NCI-H1417 treated with DMSO at 0.1 percent for 48 hours (cell line): ENCODE measurements at regions not wholly inside any gene's neighbourhood (a gene's known extent, or its start where the extent isn't known, plus 50 kb on each side); places are given as distances from the start of the nearest gene placed in this dataset.

Experiments
- DNase-seq: peaks from one replicate; lab custom pipeline; 2025; lab: John Stamatoyannopoulos, UW

DNA sequence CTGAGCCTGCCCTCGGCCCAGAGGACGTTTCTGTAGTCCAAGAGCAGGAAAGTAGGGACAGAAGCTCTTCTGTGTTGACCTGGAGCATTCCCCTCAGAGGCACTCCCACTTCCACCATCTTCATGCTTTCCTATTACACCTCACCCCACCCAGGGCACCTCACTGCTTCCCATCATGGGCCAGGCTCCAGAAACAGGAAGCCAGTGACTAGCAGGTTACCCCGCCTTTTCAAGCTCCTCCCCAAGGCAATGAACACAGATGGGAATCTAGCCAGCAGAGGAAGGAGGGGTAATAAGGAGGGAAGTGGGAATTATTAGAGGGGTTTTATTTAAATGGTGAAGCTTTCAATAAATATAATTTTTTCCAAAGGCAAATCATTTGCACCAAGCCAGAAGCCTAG lies 308.8 kb upstream of the MGAT5 start:
- no peak for DNase-seq

DNA sequence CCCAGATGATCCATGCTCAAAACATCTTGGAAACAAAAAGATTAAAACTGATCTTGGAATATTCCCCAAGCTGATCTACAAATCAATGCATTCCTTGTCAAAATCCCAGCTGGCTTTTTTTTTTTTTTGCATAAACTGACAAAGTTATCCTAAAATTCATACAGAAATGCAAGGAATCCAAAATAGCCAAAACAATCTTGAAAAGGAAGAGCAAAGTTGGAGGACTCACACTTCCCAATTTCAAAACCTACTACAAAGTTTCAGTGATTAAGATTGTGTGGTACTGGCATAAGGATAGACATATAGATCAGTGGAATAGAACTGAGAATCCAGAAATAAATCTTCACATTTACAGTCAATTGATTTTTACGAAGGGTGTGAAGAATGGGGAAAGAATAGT lies 306.8 kb upstream of the MGAT5 start:
- no peak for DNase-seq

DNA sequence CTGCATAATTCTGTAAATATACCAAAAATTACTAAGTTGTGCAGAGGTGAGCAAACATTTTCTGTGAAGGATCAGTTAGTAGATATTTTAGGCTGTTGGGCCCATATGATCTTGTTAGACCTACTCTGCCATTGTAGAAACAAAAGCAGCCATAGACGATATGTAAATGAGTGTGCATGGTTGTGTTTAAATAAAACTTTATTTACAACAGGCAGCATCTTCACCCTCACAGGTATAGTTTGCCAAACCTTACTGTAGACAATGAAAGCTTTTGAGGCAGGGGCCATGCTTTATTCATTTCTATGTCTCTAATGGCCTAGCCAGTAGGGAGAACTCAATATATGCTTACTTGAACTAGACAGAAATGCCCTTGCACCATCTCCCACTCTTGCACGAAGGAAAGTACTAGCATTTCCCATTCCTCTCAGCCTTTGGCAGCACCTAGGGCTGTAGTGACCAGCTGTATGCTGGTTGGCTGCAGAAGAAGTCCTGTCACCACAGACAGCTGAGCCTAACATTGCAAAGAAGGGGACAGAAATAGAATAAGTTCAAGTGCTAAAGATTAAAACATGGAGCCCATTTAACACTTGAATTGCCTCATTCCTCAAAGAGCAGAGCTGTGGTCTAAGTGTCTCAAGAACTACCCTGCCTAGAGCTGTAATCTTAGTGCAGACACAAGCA lies 305.1 kb upstream of the MGAT5 start:
- DNase-seq: no peak

DNA sequence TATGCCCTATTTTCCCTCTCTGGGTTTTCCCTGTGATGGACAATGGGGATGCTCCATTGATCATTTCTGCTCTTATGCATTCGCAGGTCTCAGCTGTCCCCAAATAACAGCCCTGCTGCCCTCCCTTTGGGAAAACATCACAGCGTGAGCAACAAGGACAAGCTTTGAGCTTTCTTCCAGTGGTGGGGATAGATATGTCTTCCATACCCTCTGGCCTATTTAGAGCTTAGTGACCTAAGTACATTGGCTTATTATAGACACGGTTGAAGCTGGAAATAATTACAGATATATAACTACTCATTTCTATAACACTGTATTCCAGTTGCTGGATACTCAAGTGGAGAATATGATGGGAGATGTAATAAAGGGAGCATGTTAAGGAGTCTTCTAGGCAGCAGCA lies 304.3 kb upstream of the MGAT5 start:
- DNase-seq: no peak

DNA sequence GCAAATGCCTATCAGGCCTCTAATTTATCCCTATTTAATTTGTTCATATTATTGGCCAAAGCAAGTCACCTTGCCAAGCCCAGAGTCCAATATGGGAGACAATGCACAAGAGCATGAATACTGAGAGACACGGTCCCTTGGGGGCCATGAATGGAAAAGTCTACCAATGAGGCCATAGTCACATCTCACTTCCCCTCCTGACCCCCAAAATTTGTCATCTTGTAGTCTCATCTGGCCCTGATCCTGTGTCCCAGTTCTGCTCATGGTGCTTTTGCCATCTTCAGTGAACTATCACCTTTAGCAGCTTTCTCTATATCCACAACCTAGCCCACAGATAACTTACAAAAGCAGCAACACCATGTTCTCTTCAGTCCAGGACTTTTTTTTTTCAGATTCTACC lies 302.7 kb upstream of the MGAT5 start:
- no peak for DNase-seq

DNA sequence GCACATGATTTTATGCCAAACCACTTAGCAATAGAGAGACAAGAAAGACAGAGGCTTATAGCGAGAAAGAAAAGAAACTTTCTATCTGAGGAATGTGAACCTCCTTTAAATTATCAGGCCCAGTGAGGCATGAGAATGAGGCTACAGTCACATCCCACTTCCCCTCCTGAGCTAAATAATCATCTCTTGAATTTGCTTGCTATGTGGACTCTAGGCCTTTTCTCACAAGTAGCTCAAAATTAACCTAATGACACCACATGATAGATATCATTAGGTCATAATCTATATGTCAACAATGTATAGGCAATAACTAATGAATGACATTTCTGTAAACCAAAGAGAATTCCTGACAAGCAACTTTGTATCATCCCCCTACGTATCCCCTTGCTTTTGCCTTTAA lies 301.5 kb upstream of the MGAT5 start:
- no peak for DNase-seq

DNA sequence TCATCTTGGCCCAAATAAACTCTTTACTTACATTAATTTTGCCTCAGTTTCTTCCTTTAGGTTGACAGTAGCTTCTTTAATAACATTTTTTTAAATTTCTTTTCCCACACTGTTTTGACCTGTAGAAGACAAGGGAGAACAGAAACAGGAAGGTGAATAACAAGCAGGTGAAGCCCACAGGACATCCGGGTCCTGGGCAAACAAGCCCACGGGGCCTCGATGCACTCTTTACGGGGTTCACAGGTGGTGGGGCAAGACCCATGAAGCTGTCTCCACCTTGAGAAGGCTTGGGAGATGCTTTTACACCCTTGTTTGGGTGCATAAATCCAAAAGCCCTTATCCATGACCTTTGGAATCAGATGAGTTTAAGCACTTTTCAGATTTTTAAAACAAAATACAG lies 301.0 kb upstream of the MGAT5 start:
- no peak for DNase-seq

DNA sequence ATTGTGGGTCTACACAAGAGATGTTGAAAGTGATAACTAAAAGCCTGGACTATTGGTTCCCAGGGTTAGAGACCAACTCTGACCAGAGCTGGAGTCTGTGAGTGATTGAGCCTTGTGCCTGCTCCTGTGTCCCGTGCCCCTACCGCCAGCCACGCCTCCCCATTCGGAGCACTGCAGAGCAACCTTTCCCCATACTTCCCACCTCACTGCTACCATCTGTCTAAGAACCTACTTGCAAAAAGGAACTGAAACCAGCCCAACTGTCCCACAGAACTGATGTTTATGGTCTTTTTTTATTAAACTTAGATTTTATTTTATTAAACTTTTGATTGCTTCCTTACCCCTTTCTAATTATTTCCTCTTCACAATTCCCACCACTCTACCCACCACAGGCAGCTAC lies 300.3 kb upstream of the MGAT5 start:
- DNase-seq: no peak

DNA sequence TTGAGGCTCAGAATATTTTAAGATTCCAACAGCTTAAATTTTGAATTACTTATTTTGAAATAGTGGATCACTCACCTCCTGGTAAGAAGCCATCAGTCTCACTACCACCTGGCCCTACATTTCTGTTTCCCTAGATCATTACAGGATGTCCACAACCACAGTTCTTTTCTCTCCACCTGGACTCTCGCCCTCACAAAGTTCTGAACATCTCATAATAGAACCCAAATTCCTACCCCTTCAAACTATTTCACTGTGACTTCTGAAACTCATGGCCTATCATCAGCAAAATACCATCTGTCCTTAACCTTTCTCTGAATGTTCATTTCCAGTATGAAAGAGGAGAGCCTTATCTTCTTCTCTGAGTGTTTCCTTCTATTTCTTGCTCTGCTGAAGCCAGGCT lies 299.2 kb upstream of the MGAT5 start:
- DNase-seq: no peak

DNA sequence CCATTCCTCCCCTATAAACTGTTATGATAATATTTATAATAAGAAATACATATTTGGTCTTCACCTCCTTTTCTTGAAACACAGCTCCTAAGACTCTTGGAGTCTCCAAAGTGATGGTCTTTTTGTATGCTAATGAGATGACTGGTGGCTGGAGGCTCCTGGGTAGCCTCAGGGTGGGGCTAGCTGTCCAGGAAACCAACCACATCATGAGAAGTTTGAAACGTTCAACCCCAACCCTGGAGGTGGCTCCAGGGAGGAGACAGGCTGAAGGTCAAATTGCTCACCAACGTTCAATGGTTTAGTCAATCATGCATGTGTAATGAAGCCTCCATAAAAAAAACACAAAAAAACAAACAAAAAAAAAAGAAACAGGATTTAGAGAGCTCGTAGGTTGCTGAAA lies 298.7 kb upstream of the MGAT5 start:
- DNase-seq: no peak

DNA sequence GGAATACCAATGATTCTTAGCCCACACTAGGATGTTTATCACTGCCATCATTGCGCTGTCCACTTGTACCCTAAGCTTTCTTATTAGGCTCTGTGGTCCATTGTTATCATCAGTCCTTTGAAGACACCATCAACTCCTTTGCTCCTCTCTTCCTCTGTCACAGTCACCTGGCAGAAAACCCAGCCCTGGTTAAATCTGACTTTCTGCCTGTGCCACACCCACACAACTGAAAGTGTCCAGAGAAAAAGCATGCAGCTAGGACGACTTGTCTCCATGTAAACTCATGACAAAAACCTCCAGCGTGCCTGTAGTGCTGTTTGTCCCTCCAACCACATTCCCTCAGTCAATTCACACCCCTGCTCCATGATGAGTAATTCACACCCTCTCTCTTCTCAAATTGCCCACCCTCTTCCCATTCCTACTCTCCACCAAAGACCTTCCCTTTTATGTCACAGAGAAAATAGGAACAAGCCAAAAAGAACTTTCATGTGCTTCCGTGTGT lies 297.4 kb upstream of the MGAT5 start:
- no peak for DNase-seq

DNA sequence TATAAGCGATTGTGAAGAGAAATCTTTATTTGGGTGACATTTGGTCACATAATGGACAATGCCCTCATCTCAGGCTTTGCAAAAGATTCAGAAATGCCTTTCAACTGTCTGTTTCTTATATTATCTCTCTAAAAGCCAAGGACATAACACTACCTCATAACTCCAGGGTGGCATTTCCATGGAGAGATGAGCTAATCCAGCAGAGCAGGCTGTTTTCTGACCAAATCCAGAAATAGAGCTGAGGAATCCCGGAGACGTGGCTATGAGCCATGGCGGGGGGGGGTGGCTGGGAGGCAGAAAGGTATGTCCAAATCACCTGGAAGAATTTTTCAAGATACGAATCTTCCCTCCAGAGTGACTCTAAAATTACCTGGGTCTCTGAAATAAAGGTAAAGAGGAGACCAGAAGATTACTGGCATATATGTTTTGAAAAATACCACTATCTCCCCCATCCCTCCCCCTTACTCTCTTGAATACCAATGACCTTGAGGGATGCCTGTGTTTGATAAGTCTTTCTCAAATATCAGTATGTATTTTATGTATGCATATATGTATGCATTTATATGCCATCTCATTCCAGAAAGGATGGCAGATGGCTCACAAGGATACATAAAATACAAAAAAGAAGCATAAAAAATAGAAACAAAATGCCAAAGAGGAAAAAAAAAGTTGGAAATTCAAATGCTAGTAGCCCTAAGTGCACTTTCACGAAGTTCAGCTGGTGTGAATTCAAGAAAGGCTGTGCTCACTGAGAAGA lies 296.0 kb upstream of the MGAT5 start:
- no peak for DNase-seq

DNA sequence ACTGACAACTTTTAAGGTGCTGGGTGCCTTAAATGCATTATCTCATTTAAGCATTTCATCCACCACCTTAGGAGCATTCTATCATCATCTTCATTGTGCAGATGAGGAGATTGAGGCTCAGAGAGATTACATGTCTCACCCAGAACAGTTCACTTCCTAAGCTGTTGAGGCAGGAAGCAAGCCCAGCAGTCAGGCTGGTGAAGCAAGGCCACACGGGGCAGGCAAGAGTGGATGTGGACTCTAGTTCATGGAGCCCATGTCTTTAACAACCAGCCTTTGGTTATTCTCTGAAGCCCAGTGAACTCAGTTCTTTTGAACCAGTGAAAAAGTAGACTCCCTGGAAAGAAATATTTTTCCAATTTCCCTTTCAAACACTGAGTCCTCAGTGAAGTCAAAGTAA lies 294.8 kb upstream of the MGAT5 start:
- no peak for DNase-seq

DNA sequence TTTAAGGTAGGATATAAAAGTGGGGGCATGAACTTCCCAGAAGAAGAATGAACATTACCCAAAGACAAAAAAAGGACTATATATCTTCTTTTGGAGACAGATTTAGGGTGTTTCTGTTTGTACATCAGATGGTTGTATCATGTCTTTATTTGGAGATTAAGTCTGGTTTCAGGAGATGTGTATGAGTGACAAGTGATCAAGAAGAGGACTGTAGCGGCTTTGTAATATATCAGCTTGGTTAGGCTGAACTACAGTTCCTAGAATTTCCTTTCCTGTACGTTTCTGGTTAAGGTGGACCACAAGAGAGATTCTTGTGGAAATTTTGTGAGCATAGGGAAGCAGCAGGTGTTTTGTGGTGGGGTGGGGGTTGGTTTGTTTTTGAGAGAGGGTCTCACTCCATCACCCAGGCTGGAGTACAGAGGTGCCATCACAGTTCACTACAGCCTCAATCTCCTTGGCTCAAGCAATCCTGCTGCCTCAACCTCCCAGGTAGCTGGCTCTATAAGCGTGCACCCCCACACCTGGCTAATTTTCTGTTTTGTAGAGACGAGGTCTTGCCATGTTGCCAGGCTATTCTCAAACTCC lies 287.1 kb upstream of the MGAT5 start:
- DNase-seq: no peak

DNA sequence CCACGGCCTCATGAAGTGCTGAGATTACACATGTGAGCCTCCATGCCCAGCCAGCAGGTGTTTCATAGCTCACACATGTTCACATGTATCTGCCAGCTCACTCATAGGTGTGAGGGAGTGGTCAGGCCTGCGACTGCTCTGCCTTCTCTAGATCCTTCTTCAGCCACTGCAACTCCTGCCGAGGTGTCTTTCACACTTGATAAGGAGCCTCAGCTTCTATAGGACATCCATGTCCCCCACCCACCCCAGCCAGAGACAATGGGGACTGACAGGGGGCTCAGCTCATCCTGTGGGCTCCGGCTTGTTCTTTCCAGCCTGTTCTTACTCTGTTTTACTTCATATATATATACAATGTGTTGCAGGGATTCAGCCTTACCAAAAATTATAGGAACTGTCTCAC lies 286.5 kb upstream of the MGAT5 start:
- DNase-seq: no peak

DNA sequence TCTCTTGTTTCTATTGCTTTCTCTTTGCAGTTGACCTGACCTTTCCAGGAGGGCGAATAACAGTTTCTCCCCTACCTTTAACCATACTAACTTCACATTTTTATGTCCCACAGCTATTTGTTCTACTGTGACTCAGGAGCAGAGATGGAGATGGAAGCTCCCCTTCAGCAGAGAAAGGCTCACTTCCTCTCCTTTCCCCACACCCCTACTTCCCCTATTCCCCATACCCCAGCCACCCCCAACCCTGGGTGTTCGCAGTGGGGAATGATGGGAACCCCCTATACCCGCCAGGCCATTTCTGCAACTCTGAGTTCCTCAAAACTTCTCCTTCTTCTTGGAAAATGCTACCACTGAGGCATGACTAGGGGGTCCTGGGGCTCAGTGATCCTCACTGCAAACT lies 285.4 kb upstream of the MGAT5 start:
- no peak for DNase-seq

DNA sequence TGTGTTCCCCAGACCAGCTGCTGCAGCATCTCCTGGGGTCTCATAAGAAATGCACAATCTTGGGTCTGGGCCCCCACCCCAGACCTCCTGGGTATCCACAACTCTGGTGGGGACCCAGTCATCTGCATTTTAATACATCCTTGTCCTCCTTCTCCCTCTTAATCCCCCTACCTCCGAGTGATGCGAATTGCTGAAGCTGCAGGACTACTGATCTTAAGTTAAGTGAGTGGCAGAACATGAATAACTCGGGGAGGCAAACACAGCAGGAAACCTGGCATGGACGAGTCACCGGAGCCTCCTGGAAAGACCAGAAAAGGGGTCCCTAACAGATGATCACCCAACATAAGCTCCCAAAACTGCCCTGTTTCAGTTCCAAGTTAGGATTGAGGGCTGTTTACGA lies 283.2 kb upstream of the MGAT5 start:
- no peak for DNase-seq

DNA sequence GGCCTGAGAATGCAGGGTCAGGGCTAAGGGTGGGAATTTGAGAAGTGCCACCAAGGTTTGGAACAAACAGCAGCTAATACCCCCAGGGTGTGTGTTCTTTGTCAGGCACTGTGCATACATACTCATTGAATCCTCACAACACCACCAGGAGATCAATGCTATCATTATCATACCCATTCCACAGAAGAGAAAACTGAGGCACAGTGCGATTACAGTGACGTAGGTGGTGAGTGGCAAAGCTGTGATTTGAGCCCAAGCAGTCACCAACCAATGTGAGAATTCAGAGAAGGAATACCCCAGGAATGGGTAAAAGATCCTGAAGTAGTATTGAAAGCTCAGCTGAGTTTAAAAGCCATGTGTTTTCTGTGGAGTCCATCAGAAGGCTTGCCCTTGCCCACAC lies 281.6 kb upstream of the MGAT5 start:
- no peak for DNase-seq

DNA sequence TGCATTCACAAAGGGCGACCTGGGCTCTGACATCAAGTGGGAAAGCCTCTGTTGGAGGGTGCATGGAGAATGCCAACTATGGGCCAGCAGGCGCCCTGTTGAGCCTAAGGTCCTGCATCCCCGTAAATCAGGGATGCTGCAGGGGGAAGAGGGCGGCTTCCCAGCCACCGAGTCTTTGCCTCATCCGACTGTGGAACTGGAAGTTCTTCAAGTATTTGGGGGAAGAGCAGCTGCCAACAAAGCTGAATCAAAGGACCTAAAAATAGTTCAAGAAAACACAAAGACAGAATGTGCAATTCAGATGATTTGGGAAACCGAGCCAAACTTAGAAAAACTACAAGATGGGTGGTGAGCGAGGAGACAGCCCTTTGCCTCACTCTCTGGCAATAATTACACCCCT lies 281.1 kb upstream of the MGAT5 start:
- no peak for DNase-seq

DNA sequence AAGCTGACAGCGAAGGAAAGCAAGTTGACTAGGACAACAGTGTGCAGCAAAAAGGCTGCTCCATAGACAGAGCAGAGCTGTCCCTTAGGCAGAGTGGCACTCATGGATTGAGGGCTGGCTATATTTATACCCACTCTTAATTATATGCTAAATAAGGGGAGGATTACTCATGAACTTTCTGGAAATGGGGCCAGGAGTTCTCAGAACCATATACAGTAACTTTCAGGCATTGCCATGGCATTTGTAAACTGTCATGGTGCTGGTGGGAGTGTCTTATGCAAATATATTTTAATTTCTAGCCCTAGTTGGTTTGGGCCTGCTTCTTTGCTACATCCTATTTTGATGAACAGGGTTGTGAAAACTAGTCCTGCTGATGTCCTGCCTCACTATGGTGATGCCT lies 279.5 kb upstream of the MGAT5 start:
- DNase-seq: no peak

DNA sequence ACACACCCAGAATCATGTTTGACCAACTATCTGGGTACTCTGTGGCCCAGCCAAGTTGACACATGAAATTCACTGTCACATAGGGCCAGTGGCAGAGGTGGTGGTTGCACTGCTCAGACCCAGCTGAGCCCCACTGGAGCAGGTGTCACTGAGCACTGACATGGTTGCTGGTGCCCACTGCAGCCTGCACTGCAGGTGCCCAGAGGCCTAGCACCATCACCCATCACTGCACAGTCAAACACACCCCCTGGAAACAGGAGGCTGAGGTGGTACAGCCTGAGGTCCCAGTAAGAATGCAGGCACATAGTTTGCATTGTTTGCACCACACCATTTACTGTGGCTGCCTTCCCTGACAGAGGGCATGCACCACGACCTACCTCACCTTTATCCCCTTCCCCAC lies 278.7 kb upstream of the MGAT5 start:
- no peak for DNase-seq

DNA sequence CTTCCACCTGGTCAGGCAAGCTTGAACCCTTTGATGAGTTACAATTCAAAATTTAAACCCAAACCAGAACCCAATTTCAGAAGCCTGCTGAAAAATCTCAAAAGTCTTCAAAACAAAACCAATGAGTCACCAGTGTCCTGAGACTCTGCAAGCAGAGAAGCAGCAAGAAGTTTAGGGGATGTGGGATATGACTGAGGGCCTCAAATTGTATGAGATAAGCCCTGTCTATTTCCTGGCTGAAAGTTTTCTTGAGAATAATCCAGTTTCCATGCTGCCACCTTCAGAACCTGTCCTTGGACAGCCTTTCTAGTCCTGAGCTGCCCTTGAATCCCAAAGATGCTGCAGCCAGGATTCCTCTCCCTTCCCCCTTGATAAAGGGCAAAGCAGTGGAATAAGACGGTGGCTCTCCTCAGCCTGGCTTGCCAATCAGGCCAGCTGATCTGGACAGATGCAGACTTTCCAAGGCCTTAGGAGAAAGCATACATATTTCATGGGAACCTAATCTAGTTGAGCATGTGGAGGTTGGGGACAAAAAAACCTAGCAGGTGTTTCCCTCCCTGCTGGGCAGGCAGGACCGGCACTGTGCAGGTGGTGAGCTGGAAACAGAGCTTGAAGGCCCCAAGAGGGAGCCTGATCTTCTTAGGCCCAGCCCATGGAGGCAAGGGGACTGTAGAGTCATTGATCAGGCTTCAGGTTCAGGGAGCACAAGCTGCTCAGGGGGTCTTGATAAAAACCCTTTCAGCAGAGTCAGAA lies 278.0 kb upstream of the MGAT5 start:
- DNase-seq: no peak

DNA sequence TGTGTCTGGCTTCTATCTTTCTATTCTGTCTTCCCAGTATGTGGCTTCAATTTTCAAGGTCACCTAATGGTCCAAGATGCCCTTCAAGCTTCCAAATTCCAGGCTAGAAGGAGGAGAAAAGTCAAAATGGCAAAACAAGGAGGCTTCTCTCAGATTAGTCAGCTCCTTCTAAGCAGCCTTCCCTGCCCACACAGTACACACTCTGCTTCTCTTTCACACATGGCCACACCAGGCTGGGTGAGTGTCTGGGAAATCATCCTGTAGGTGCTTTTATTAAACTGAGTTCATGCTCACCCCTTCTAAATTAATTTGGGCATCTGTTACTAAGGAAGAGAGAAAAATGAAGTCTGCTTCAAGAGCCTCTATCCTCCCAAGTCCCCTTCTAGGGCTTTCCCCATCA lies 277.2 kb upstream of the MGAT5 start:
- no peak for DNase-seq
